ENCODE measurements at regions not wholly inside any gene's neighbourhood (a gene's known extent, or its start where the extent isn't known, plus 50 kb on each side); places are given as distances from the start of the nearest gene placed in this dataset.

GRCh38 chr18:44556296-44556695 lies 124.4 kb upstream of the SETBP1 start:
- no peak overlapping the region for H3K9ac ChIP-seq
- H3K4me3 ChIP-seq, result no peak overlapping the region
- H3K79me2 ChIP-seq (ENCODE audit: low read depth), result no peaks in the 10 kb centered on the region
- H3K4me1 ChIP-seq, result peaks cover 14% of the 10 kb centered on the region
- no peaks in the 10 kb centered on the region for H3K36me3 Mint-ChIP-seq
- H3K4me3 Mint-ChIP-seq, result no peak overlapping the region
- H3K9me3 ChIP-seq (ENCODE audit: low read depth), result no peaks in the 10 kb centered on the region
- H3K4me1 Mint-ChIP-seq, result peaks cover 35% of the 10 kb centered on the region
- H4K20me1 ChIP-seq (ENCODE audit: low read depth), result no peaks in the 10 kb centered on the region
- no peaks in the 10 kb centered on the region for H3K27me3 ChIP-seq
- DNase-seq (ENCODE audit: low spot score), result no peak
- TF ChIP-seq EZH2 (IDR thresholded peaks at IDR 0.05) (no peak), CTCF (IDR thresholded peaks at IDR 0.05) (no peak), EZH2phosphoT487 (IDR thresholded peaks at IDR 0.05) (no peak)
- H3K4me2 ChIP-seq, result no peak overlapping the region
- no peak overlapping the region for H3K27ac ChIP-seq
- H2AFZ ChIP-seq (replicated peaks), result no peak overlapping the region
- no peak overlapping the region for H3K27ac Mint-ChIP-seq
- H3K27me3 Mint-ChIP-seq (ENCODE audit: insufficient read depth, low read depth), result no peaks in the 10 kb centered on the region
- no peaks in the 10 kb centered on the region for H3K9me3 Mint-ChIP-seq
- H3K36me3 ChIP-seq, result no peaks in the 10 kb centered on the region
- H3F3A ChIP-seq (ENCODE audit: low read depth), result peaks cover 8% of the 10 kb centered on the region

GRCh38 chr18:44557616-44558151 lies 123.0 kb upstream of the SETBP1 start:
- Histone ChIP-seq H3K9me3 (ENCODE audit: low read depth) (no peaks in the 10 kb centered on the region), H3F3A (ENCODE audit: low read depth) (peaks cover 6% of the 10 kb centered on the region), H3K27ac (no peak overlapping the region), H3K9ac (no peak overlapping the region), H3K79me2 (ENCODE audit: low read depth) (no peaks in the 10 kb centered on the region), H3K4me3 (no peak overlapping the region), H3K27me3 (no peaks in the 10 kb centered on the region), H3K36me3 (no peaks in the 10 kb centered on the region), H3K4me2 (no peak overlapping the region), H2AFZ (replicated peaks) (no peak overlapping the region), H4K20me1 (ENCODE audit: low read depth) (no peaks in the 10 kb centered on the region), H3K4me1 (peaks cover 8% of the 10 kb centered on the region)
- no peak for DNase-seq (ENCODE audit: low spot score)
- Mint-ChIP-seq H3K36me3 (no peaks in the 10 kb centered on the region), H3K4me1 (peaks cover 25% of the 10 kb centered on the region), H3K4me3 (no peak overlapping the region), H3K9me3 (no peaks in the 10 kb centered on the region), H3K27ac (no peak overlapping the region), H3K27me3 (ENCODE audit: insufficient read depth, low read depth) (no peaks in the 10 kb centered on the region)
- TF ChIP-seq EZH2 (IDR thresholded peaks at IDR 0.05) (no peak), EZH2phosphoT487 (IDR thresholded peaks at IDR 0.05) (no peak), CTCF (IDR thresholded peaks at IDR 0.05) (no peak)

GRCh38 chr18:44558767-44559166 lies 121.9 kb upstream of the SETBP1 start:
- TF ChIP-seq CTCF (IDR thresholded peaks at IDR 0.05), result no peak
- TF ChIP-seq EZH2 (IDR thresholded peaks at IDR 0.05), result no peak
- no peak for TF ChIP-seq EZH2phosphoT487 (IDR thresholded peaks at IDR 0.05)
- no peak overlapping the region for H2AFZ ChIP-seq (replicated peaks)
- no peaks in the 10 kb centered on the region for H4K20me1 ChIP-seq (ENCODE audit: low read depth)
- no peaks in the 10 kb centered on the region for H3F3A ChIP-seq (ENCODE audit: low read depth)
- Mint-ChIP-seq H3K27ac (no peak overlapping the region), H3K9me3 (no peaks in the 10 kb centered on the region), H3K36me3 (no peaks in the 10 kb centered on the region), H3K4me1 (peaks cover 15% of the 10 kb centered on the region), H3K4me3 (no peak overlapping the region), H3K27me3 (ENCODE audit: insufficient read depth, low read depth) (no peaks in the 10 kb centered on the region)
- H3K4me1 ChIP-seq, result no peaks in the 10 kb centered on the region
- no peak overlapping the region for H3K4me3 ChIP-seq
- no peak overlapping the region for H3K4me2 ChIP-seq
- no peak overlapping the region for H3K27ac ChIP-seq
- H3K36me3 ChIP-seq, result no peaks in the 10 kb centered on the region
- DNase-seq (ENCODE audit: low spot score), result no peak
- H3K79me2 ChIP-seq (ENCODE audit: low read depth), result no peaks in the 10 kb centered on the region
- no peaks in the 10 kb centered on the region for H3K27me3 ChIP-seq
- no peaks in the 10 kb centered on the region for H3K9me3 ChIP-seq (ENCODE audit: low read depth)
- H3K9ac ChIP-seq, result no peak overlapping the region

Data from neural progenitor cell (in vitro differentiated cells).